K562 (cell line): ENCODE measurements at regions not wholly inside any gene's neighbourhood (a gene's known extent, or its start where the extent isn't known, plus 50 kb on each side); places are given as distances from the start of the nearest gene placed in this dataset.

Source experiments
- ATAC-seq: fragments of 200-7000 bp; cut with Tn5 transposase; 3 replicates; pipeline ENCODE4 v1.9.1; 2020; ENCODE audit warnings: moderate library complexity
- BruUV-seq: library from RNA; stranded (reverse); fragments of 400-500 nt; replicated peaks from 2 replicates; lab custom pipeline; 2021; lab: Mats Ljungman, UMichigan
- CTCF ChIA-PET: fragments of 300-600 bp; formaldehyde crosslinking; extraction: SDS; loops from one replicate; lab custom pipeline; 2021; ENCODE audit warnings: low intra/inter-chr PET ratio; lab: Yijun Ruan, JAX
- POLR2A ChIA-PET: fragments of 300-600, 350-650 bp; sonication (Branson Sonifier 250); formaldehyde crosslinking; extraction: SDS; loops from one replicate; lab custom pipeline; 2021; ENCODE audit warnings: antibody characterized with exemption, inconsistent platforms; lab: Yijun Ruan, JAX
- DNase-seq, 4 experiments: peaks; one replicate each; pipeline versions ENCODE4 v3.0.0 to v3.0.0-alpha.2; 2011 to 2018; ENCODE audit warnings: low spot score in 3 of 4, mixed read lengths in 3 of 4; ENCODE audit errors: extremely low read depth in 1 of 4
- FAIRE-seq: peaks from 2 replicates; lab custom pipeline; 2011; peaks lifted over from hg19 to GRCh38; lab: Jason Lieb, UNC
- H2AFZ ChIP-seq: 2 replicates; pipeline ENCODE4 v1.6.0; 2011; ENCODE audit warnings: low read depth, low read length, control low read depth, inconsistent platforms
- H3K27ac ChIP-seq: fragments of 200-600 bp; 3 replicates; pipeline ENCODE4 v1.8.0; 2011; ENCODE audit warnings: low read depth, mild to moderate bottlenecking, control low read depth, inconsistent platforms, low read length, moderate library complexity, mixed read lengths; ENCODE audit errors: extremely low read depth
- H3K27me3 ChIP-seq, 2 experiments: fragments of 300-600 bp in 1 of 2; 2 replicates in 1 of 2; 3 replicates in 1 of 2; pipeline versions ENCODE4 v1.6.0 to v1.8.0; 2011; ENCODE audit warnings: inconsistent platforms in 2 of 2, low read length in 2 of 2, mild to moderate bottlenecking in 1 of 2, mixed read lengths in 1 of 2, moderate library complexity in 1 of 2; ENCODE audit not compliant: control insufficient read depth in 2 of 2, insufficient read depth in 2 of 2
- H3K36me3 ChIP-seq: fragments of 300-600 bp; 3 replicates; pipeline ENCODE4 v1.8.0; 2011; ENCODE audit warnings: mild to moderate bottlenecking, low read length, inconsistent platforms; ENCODE audit not compliant: control insufficient read depth, insufficient read depth
- H3K4me1 ChIP-seq, 2 experiments: fragments of 200-600 bp in 1 of 2; replicated peaks in 1 of 2; 2 replicates in 1 of 2; 3 replicates in 1 of 2; pipeline versions ENCODE4 v1.5.1 to v1.8.0; 2011; ENCODE audit warnings: inconsistent platforms in 2 of 2, low read length in 2 of 2, mild to moderate bottlenecking in 1 of 2, mixed read lengths in 1 of 2, moderate library complexity in 1 of 2; ENCODE audit not compliant: control insufficient read depth in 2 of 2, insufficient read depth in 2 of 2
- H3K4me2 ChIP-seq: 2 replicates; pipeline ENCODE4 v1.6.1; 2011; ENCODE audit warnings: low read length, control low read depth, inconsistent platforms, mixed read lengths; ENCODE audit not compliant: insufficient read depth
- H3K4me3 ChIP-seq: fragments of 200-600 bp; sonication (generic), shearing (Covaris generic); 2 replicates; pipeline ENCODE4 v1.5.1; 2016; ENCODE audit warnings: control low read depth, inconsistent platforms
- H3K79me2 ChIP-seq: fragments of 200-600 bp; 3 replicates; pipeline ENCODE4 v1.8.0; 2011; ENCODE audit warnings: low read length, inconsistent platforms; ENCODE audit not compliant: control insufficient read depth, insufficient read depth
- H3K9ac ChIP-seq, 2 experiments: 2 replicates each; pipeline versions ENCODE4 v1.6.0 to v1.6.1; 2011; ENCODE audit warnings: low read depth in 2 of 2, low read length in 2 of 2, control low read depth in 1 of 2, inconsistent platforms in 1 of 2, mild to moderate bottlenecking in 1 of 2, mixed read lengths in 1 of 2; ENCODE audit not compliant: insufficient read depth in 1 of 2
- H3K9me1 ChIP-seq: one replicate; pipeline ENCODE4 v1.6.0; 2011; ENCODE audit warnings: inconsistent platforms, mild to moderate bottlenecking, low read length, moderate library complexity; ENCODE audit not compliant: control insufficient read depth, insufficient read depth
- H3K9me3 ChIP-seq: replicated peaks from 2 replicates; pipeline ENCODE4 v1.5.1; 2011; ENCODE audit warnings: low read depth, low read length, inconsistent platforms; ENCODE audit not compliant: control insufficient read depth, insufficient read depth
- H4K20me1 ChIP-seq: replicated peaks from 2 replicates; pipeline ENCODE4 v1.6.1; 2011; ENCODE audit warnings: low read length, inconsistent platforms, mixed read lengths; ENCODE audit not compliant: control insufficient read depth, insufficient read depth
- ETV1 ChIP-seq: fragments of 450-650 bp; conservative IDR thresholded peaks from 2 replicates; pipeline ENCODE4 v1.6.1; 2016; ENCODE audit warnings: missing genetic modification characterization, control low read depth, low read depth, missing compliant biosample characterization
- ETV6 ChIP-seq, 3 experiments: fragments of 150-350 bp in 1 of 3; sonication (generic) in 1 of 3; formaldehyde crosslinking in 1 of 3; IDR thresholded peaks; 2 replicates each; pipeline versions ENCODE4 v1.6.1 to v1.8.0; 2014 to 2022; ENCODE audit warnings: borderline replicate concordance in 2 of 3, low read depth in 2 of 3, antibody characterized with exemption in 1 of 3, low read length in 1 of 3, mild to moderate bottlenecking in 1 of 3, missing genetic modification reagents in 1 of 3
- FOXJ3 ChIP-seq: sonication (generic); formaldehyde crosslinking; IDR thresholded peaks from 2 replicates; pipeline ENCODE4 v1.4.0; 2020; ENCODE audit warnings: mild to moderate bottlenecking, missing genetic modification reagents
- HOXB6 ChIP-seq: fragments of 250-450 bp; sonication (Bioruptor Pico); IDR thresholded peaks from 2 replicates; pipeline ENCODE4 v1.5.1; 2022; ENCODE audit warnings: mild to moderate bottlenecking, borderline replicate concordance
- LARP7 ChIP-seq: fragments of 450-650 bp; IDR thresholded peaks from 2 replicates; pipeline ENCODE4 v1.6.1; 2016
- MTA1 ChIP-seq: fragments of 450-650 bp; IDR thresholded peaks from 2 replicates; pipeline ENCODE4 v1.6.1; 2017; ENCODE audit warnings: borderline replicate concordance
- POLR2H ChIP-seq: IDR thresholded peaks from 2 replicates; pipeline ENCODE4 v1.6.1; 2016; ENCODE audit warnings: missing genetic modification characterization, low read depth, mild to moderate bottlenecking, control low read depth, missing compliant biosample characterization, moderate library complexity
- RNF219 ChIP-seq: fragments of 250-450 bp; sonication (Bioruptor Pico); IDR thresholded peaks from 2 replicates; pipeline ENCODE4 v1.5.0; 2022; ENCODE audit warnings: mild to moderate bottlenecking
- SMARCA4 ChIP-seq: fragments of 450-650 bp; IDR thresholded peaks from 2 replicates; pipeline ENCODE4 v1.6.1; 2016
- TCF7 ChIP-seq: sonication (generic); IDR thresholded peaks from 2 replicates; pipeline ENCODE4 v1.6.1; 2016; ENCODE audit warnings: antibody characterized with exemption, borderline replicate concordance
- ZBED1 ChIP-seq: IDR thresholded peaks from 2 replicates; pipeline ENCODE4 v1.6.1; 2014
- ZBTB1 ChIP-seq: sonication (generic); formaldehyde crosslinking; IDR thresholded peaks from 2 replicates; pipeline ENCODE4 v1.8.1; 2023; ENCODE audit warnings: missing genetic modification reagents, low read depth, mild to moderate bottlenecking, borderline replicate concordance
- ZBTB2 ChIP-seq: fragments of 450-650 bp; IDR thresholded peaks from 2 replicates; pipeline ENCODE4 v1.6.1; 2016; ENCODE audit warnings: antibody characterized with exemption
- ZFP36 ChIP-seq: fragments of 150-350 bp; IDR thresholded peaks from 2 replicates; pipeline ENCODE4 v1.6.1; 2018; ENCODE audit warnings: low read length, low read depth; ENCODE audit not compliant: partially characterized antibody
- ZNF197 ChIP-seq: fragments of 200-800 bp; sonication (Bioruptor generic); IDR thresholded peaks from 2 replicates; pipeline ENCODE4 v1.6.1; 2016; ENCODE audit warnings: low read depth, missing genetic modification characterization, missing compliant biosample characterization
- ZNF217 ChIP-seq: sonication (generic); formaldehyde crosslinking; IDR thresholded peaks from 2 replicates; pipeline ENCODE4 v1.8.0; 2022; ENCODE audit warnings: mild to moderate bottlenecking, missing genetic modification reagents
- WGBS: fragments of 100-300 bp; shearing (Covaris generic); methylation state at CpG from one replicate; pipeline ENCODE4 v1.1.6; 2016; ENCODE audit warnings: low coverage, mixed read lengths; ENCODE audit not compliant: insufficient coverage; ENCODE audit errors: missing lambda C conversion rate; 5-methylcytosine and 5-hydroxymethylcytosine counted together
- in situ Hi-C: fragments of 300-500 bp; cut with MboI; formaldehyde crosslinking; loops from 4 replicates; pipeline ENCODE4 v1.15.0; 2018; ENCODE audit warnings: inconsistent platforms, mixed read lengths
- intact Hi-C: fragments of 100-400 bp; cut with micrococcal nuclease; formaldehyde crosslinking; loops from 2 replicates; pipeline ENCODE4 v1.14.2; 2022
- TF ChIP-seq, protein P1 (sequence below): fragments of 450-650 bp; IDR thresholded peaks from one replicate; pipeline ENCODE4 v1.6.1; 2018; ENCODE audit warnings: mild to moderate bottlenecking, moderate library complexity; ENCODE audit not compliant: partially characterized antibody
- TF ChIP-seq, protein P2 (sequence below): IDR thresholded peaks from 2 replicates; pipeline ENCODE4 v1.6.1; 2012; ENCODE audit warnings: low read depth, low read length, improper control_type of control experiment, borderline replicate concordance

- peaks cover 7 to 12% of the 10 kb centered on the region in 2 experiments; a peak in 4 of 5 replicates for H3K4me1 ChIP-seq
- no peak for FAIRE-seq
- H3K27ac ChIP-seq = no peak overlapping the region
- ATAC-seq = no peak
- intact Hi-C loops (no loop called here), in situ Hi-C loops (no loop called here)
- POLR2A ChIA-PET = interaction anchor here (0.6 kb wide), 1 partner anchor 155 kb away, joined by 3 read pairs; no protein-coding TSS in a partner anchor
- CTCF ChIA-PET = no interaction called here
- no peak overlapping the region for H2AFZ ChIP-seq
- no peak overlapping the region for H3K4me3 ChIP-seq
- H4K20me1 ChIP-seq = peaks cover 19% of the 10 kb centered on the region
- DNase-seq = no peak
- no peak overlapping the region for H3K4me2 ChIP-seq
- BruUV-seq = no TSS peak
- H3K9ac ChIP-seq = peak overlapping the region in 1 of 2 experiments; percentile 54; a peak in 2 of 4 replicates
- H3K79me2 ChIP-seq = no peaks in the 10 kb centered on the region
- TF ChIP-seq ZBED1 (no peak), ZFP36 (no peak), ETV1 (tag) (no peak), ZBTB1 (CRISPR knock-in tag) (no peak), ETV6 (IDR thresholded peaks at IDR 0.05; ENCODE audit: borderline replicate concordance in 1 of 2, low read depth in 2 of 2, low read length in 1 of 2) (no peak), ETV6 (CRISPR knock-in tag; IDR thresholded peaks at IDR 0.05; ENCODE audit: borderline replicate concordance) (no peak), SMARCA4 (no peak), TCF7 (no peak), RNF219 (CRISPR knock-in tag) (no peak), MTA1 (no peak), FOXJ3 (CRISPR knock-in tag) (no peak), ZNF217 (no peak), HOXB6 (CRISPR knock-in tag) (no peak), POLR2H (tag) (no peak), LARP7 (no peak), ZBTB2 (no peak), ZNF197 (no peak)
- TF ChIP-seq, protein P1, sequence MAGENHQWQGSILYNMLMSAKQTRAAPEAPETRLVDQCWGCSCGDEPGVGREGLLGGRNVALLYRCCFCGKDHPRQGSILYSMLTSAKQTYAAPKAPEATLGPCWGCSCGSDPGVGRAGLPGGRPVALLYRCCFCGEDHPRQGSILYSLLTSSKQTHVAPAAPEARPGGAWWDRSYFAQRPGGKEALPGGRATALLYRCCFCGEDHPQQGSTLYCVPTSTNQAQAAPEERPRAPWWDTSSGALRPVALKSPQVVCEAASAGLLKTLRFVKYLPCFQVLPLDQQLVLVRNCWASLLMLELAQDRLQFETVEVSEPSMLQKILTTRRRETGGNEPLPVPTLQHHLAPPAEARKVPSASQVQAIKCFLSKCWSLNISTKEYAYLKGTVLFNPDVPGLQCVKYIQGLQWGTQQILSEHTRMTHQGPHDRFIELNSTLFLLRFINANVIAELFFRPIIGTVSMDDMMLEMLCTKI = no peak
- TF ChIP-seq, protein P2, sequence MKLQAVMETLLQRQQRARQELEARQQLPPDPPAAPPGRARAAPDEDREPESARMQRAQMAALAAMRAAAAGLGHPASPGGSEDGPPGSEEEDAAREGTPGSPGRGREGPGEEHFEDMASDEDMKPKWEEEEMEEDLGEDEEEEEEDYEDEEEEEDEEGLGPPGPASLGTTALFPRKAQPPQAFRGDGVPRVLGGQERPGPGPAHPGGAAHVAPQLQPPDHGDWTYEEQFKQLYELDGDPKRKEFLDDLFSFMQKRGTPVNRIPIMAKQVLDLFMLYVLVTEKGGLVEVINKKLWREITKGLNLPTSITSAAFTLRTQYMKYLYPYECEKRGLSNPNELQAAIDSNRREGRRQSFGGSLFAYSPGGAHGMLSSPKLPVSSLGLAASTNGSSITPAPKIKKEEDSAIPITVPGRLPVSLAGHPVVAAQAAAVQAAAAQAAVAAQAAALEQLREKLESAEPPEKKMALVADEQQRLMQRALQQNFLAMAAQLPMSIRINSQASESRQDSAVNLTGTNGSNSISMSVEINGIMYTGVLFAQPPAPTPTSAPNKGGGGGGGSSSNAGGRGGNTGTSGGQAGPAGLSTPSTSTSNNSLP = no peak
- TF ChIP-seq, all 486 proteins: peak for 0
- Histone ChIP-seq H3K9me3 (no peaks in the 10 kb centered on the region), H3K27me3 (peaks cover 31 to 60% of the 10 kb centered on the region in 2 experiments), H3K36me3 (no peaks in the 10 kb centered on the region), H3K9me1 (no peaks in the 10 kb centered on the region)
- 15% methylated on average over 2 of the region's 2 CpGs for WGBS
Observed at GRCh38 chr10:78920011-78920410, 148.8 kb upstream of the ZMIZ1 start.
